HL-60/S4 (cell line): ENCODE measurements at regions not wholly inside any gene's neighbourhood (a gene's known extent, or its start where the extent isn't known, plus 50 kb on each side); places are given as distances from the start of the nearest gene placed in this dataset.

Experiments
- in situ Hi-C: fragments of 300-500 bp; cut with MboI; formaldehyde crosslinking; loops from 2 replicates; pipeline ENCODE4 v1.14.3; 2022; ENCODE audit warnings: low sequenced_read_pairs

- in situ Hi-C loops: no loop called here
Measured at GRCh38 chr5:60014331-60014730, 120.8 kb upstream of the PDE4D start.

GRCh38 chr5:60010853-60011252, 117.3 kb upstream of the PDE4D start:
- in situ Hi-C loops: no loop called here

- in situ Hi-C loops: no loop called here
Measured at GRCh38 chr5:60010328-60010727, 116.8 kb upstream of the PDE4D start.

- in situ Hi-C loops: no loop called here
Measured at GRCh38 chr5:60007729-60008128, 114.2 kb upstream of the PDE4D start.

GRCh38 chr5:59999056-59999455, 105.5 kb upstream of the PDE4D start:
- in situ Hi-C loops: no loop called here

- in situ Hi-C loops: no loop called here
Measured at GRCh38 chr5:59992206-59992605, 98.7 kb upstream of the PDE4D start.

GRCh38 chr5:59988396-59988795, 94.9 kb upstream of the PDE4D start:
- in situ Hi-C loops: no loop called here

GRCh38 chr5:59976342-59976741, 82.8 kb upstream of the PDE4D start:
- in situ Hi-C loops: no loop called here

- in situ Hi-C loops: no loop called here
Measured at GRCh38 chr5:59972043-59972442, 78.5 kb upstream of the PDE4D start.

- in situ Hi-C loops: no loop called here
Measured at GRCh38 chr5:59959330-59959729, 65.8 kb upstream of the PDE4D start.

GRCh38 chr5:59956130-59956783, 62.7 kb upstream of the PDE4D start:
- in situ Hi-C loops: no loop called here

- in situ Hi-C loops: no loop called here
Measured at GRCh38 chr5:59955241-59955640, 61.7 kb upstream of the PDE4D start.

- in situ Hi-C loops: no loop called here
Measured at GRCh38 chr5:59943452-59944113, 50.1 kb upstream of the PDE4D start.
